ENCODE measurements at regions not wholly inside any gene's neighbourhood (a gene's known extent, or its start where the extent isn't known, plus 50 kb on each side); places are given as distances from the start of the nearest gene placed in this dataset.

GRCh38 chr17:73980517-73980916 is 223.0 kb upstream of the RPL38 start:
- Histone ChIP-seq H3K9ac (ENCODE audit: insufficient read depth in 1 of 2, low read depth in 2 of 2, low read length in 2 of 2) (no peak overlapping the region), H3K36me3 (ENCODE audit: control insufficient read depth, insufficient read depth, low read length) (no peaks in the 10 kb centered on the region), H3K4me3 (no peak overlapping the region), H3K27ac (ENCODE audit: extremely low read depth, low read depth, low read length) (no peak overlapping the region), H3K27me3 (ENCODE audit: control insufficient read depth in 2 of 2, insufficient read depth in 2 of 2, low read length in 2 of 2) (peaks cover 2 to 27% of the 10 kb centered on the region in 2 experiments; a peak in 3 of 5 replicates), H3K9me3 (replicated peaks; ENCODE audit: control insufficient read depth, insufficient read depth, low read depth, low read length) (no peaks in the 10 kb centered on the region), H3K79me2 (ENCODE audit: control insufficient read depth, insufficient read depth, low read length) (no peaks in the 10 kb centered on the region), H3K4me2 (ENCODE audit: insufficient read depth, low read length) (no peak overlapping the region), H3K4me1 (replicated peaks in 1 of 2; ENCODE audit: control insufficient read depth in 2 of 2, insufficient read depth in 2 of 2, low read length in 2 of 2) (peaks cover 5 to 7% of the 10 kb centered on the region in 2 experiments; a peak in 2 of 5 replicates), H2AFZ (ENCODE audit: low read depth, low read length) (no peak overlapping the region), H4K20me1 (replicated peaks; ENCODE audit: control insufficient read depth, insufficient read depth, low read length) (peaks cover 5% of the 10 kb centered on the region; the same call in 1 of the 2 replicates), H3K9me1 (ENCODE audit: control insufficient read depth, insufficient read depth, low read length) (no peaks in the 10 kb centered on the region)
- ChIA-PET POLR2A (interaction anchor here (0.5 to 0.6 kb wide), 2 partner anchors 46 to 216 kb away, joined by 3 read pairs; no protein-coding TSS in a partner anchor), CTCF (ENCODE audit: low intra/inter-chr PET ratio) (no interaction called here)
- DNase-seq (ENCODE audit: extremely low read depth in 1 of 4, low spot score in 3 of 4), result no peak
- TF ChIP-seq KDM4B (IDR thresholded peaks at IDR 0.05; ENCODE audit: borderline replicate concordance in 2 of 2, low read depth in 1 of 2) (no peak), CHD2 (IDR thresholded peaks at IDR 0.05; ENCODE audit: low read depth, low read length) (no peak), ZNF274 (IDR thresholded peaks at IDR 0.05; ENCODE audit: borderline replicate concordance, low read depth, low read length) (no peak), ZNF354B (CRISPR knock-in tag; IDR thresholded peaks at IDR 0.05) (no peak), GATA2 (CRISPR knock-in tag; IDR thresholded peaks at IDR 0.05) (no peak), ZNF347 (CRISPR knock-in tag; IDR thresholded peaks at IDR 0.05; ENCODE audit: low read depth) (no peak)
- TF ChIP-seq, protein P1, sequence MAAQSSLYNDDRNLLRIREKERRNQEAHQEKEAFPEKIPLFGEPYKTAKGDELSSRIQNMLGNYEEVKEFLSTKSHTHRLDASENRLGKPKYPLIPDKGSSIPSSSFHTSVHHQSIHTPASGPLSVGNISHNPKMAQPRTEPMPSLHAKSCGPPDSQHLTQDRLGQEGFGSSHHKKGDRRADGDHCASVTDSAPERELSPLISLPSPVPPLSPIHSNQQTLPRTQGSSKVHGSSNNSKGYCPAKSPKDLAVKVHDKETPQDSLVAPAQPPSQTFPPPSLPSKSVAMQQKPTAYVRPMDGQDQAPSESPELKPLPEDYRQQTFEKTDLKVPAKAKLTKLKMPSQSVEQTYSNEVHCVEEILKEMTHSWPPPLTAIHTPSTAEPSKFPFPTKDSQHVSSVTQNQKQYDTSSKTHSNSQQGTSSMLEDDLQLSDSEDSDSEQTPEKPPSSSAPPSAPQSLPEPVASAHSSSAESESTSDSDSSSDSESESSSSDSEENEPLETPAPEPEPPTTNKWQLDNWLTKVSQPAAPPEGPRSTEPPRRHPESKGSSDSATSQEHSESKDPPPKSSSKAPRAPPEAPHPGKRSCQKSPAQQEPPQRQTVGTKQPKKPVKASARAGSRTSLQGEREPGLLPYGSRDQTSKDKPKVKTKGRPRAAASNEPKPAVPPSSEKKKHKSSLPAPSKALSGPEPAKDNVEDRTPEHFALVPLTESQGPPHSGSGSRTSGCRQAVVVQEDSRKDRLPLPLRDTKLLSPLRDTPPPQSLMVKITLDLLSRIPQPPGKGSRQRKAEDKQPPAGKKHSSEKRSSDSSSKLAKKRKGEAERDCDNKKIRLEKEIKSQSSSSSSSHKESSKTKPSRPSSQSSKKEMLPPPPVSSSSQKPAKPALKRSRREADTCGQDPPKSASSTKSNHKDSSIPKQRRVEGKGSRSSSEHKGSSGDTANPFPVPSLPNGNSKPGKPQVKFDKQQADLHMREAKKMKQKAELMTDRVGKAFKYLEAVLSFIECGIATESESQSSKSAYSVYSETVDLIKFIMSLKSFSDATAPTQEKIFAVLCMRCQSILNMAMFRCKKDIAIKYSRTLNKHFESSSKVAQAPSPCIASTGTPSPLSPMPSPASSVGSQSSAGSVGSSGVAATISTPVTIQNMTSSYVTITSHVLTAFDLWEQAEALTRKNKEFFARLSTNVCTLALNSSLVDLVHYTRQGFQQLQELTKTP (IDR thresholded peaks at IDR 0.05; ENCODE audit: low read depth in 1 of 2, partially characterized antibody in 2 of 2), result no peak
- no peak for ATAC-seq
- in situ Hi-C loops (cut with MboI) (no loop called here), intact Hi-C loops (cut with micrococcal nuclease) (no loop called here)
- no TSS peak for BruUV-seq (replicated peaks)
- no peak for FAIRE-seq
- 3% methylated on average over 3 of the region's 3 CpGs for WGBS (ENCODE audit: insufficient coverage, low coverage, missing lambda C conversion rate)
